ENCODE measurements at regions not wholly inside any gene's neighbourhood (a gene's known extent, or its start where the extent isn't known, plus 50 kb on each side); places are given as distances from the start of the nearest gene placed in this dataset.

GRCh38 chr10:14394179-14394578 is 63.5 kb upstream of the FRMD4A start:
- Histone ChIP-seq H3K9ac (replicated peaks in 1 of 4; ENCODE audit: extremely low read depth in 1 of 4, low read depth in 3 of 4, low read length in 3 of 4) (no peak overlapping the region), H3K4me2 (ENCODE audit: insufficient read depth in 1 of 2, low read depth in 2 of 2, low read length in 2 of 2) (no peak overlapping the region), H3K36me3 (ENCODE audit: control insufficient read depth in 2 of 4, insufficient read depth in 4 of 4, low read length in 3 of 4) (no peaks in the 10 kb centered on the region), H3K4me1 (replicated peaks in 1 of 4; ENCODE audit: control insufficient read depth in 3 of 4, insufficient read depth in 4 of 4, low read length in 3 of 4) (peaks cover 0 to 6% (median 0%) of the 10 kb centered on the region in 4 experiments; a peak in 4 of 7 replicates), H2BK120ac (replicated peaks; ENCODE audit: low read depth, low read length) (no peak overlapping the region), H4K8ac (ENCODE audit: extremely low read depth, insufficient read depth, low read length) (no peak overlapping the region), H4K91ac (replicated peaks; ENCODE audit: insufficient read length, low read length) (no peak overlapping the region), H2AFZ (ENCODE audit: low read length) (no peak overlapping the region), H3K18ac (ENCODE audit: extremely low read depth, low read length) (no peak overlapping the region), H3K14ac (ENCODE audit: insufficient read length) (no peak overlapping the region), H3K56ac (replicated peaks; ENCODE audit: insufficient read length, low read depth, low read length) (no peak overlapping the region), H2AK5ac (ENCODE audit: low read depth, low read length) (no peak overlapping the region), H2BK20ac (ENCODE audit: low read length) (no peak overlapping the region), H2BK15ac (ENCODE audit: low read length) (no peak overlapping the region), H3K4me3 (ENCODE audit: extremely low read depth in 1 of 4, insufficient read depth in 2 of 4, low read depth in 3 of 4, low read length in 4 of 4) (no peak overlapping the region), H2BK12ac (ENCODE audit: low read depth, low read length) (no peak overlapping the region), H3K27ac (ENCODE audit: low read depth, low read length) (no peak overlapping the region), H4K20me1 (replicated peaks in 1 of 2; ENCODE audit: control insufficient read depth in 1 of 2, insufficient read depth in 2 of 2, low read length in 2 of 2) (no peaks in the 10 kb centered on the region), H3K79me1 (ENCODE audit: low read depth, low read length) (no peaks in the 10 kb centered on the region), H3K79me2 (ENCODE audit: control insufficient read depth in 1 of 2, insufficient read depth in 2 of 2, low read length in 2 of 2) (no peaks in the 10 kb centered on the region), H3K4ac (replicated peaks; ENCODE audit: insufficient read length, low read depth, low read length) (no peak overlapping the region), H4K5ac (ENCODE audit: insufficient read length, low read depth, low read length) (no peak overlapping the region), H2BK5ac (ENCODE audit: low read depth, low read length) (no peak overlapping the region), H3K9me3 (ENCODE audit: insufficient read depth in 2 of 2, low read depth in 1 of 2, low read length in 1 of 2) (no peaks in the 10 kb centered on the region), H3K23me2 (ENCODE audit: low read depth, low read length) (no peaks in the 10 kb centered on the region), H3K23ac (ENCODE audit: insufficient read length) (no peak overlapping the region), H3K27me3 (replicated peaks in 1 of 4; ENCODE audit: control insufficient read depth in 3 of 4, extremely low read depth in 1 of 4, insufficient read depth in 3 of 4, low read length in 3 of 4) (no peaks in the 10 kb centered on the region)
- ChIA-PET POLR2A (ENCODE audit: partially characterized antibody) (interaction anchor here (0.7 kb wide), 1 partner anchor 217 kb away, joined by 3 read pairs; no protein-coding TSS in a partner anchor), CTCF (ENCODE audit: partially characterized antibody) (interaction anchor here (0.6 to 1.2 kb wide), 2 partner anchors 9 to 61 kb away, joined by 3 read pairs; no protein-coding TSS in a partner anchor)
- no peak for FAIRE-seq
- DNase-seq (ENCODE audit: low read depth in 1 of 2, low spot score in 2 of 2) = no peak
- no peak for TF ChIP-seq SIRT6 (IDR thresholded peaks at IDR 0.05; ENCODE audit: low read length)
- no peak for TF ChIP-seq CTBP2 (IDR thresholded peaks at IDR 0.05; ENCODE audit: borderline replicate concordance, insufficient read depth, insufficient read length, low read length)
- no peak for TF ChIP-seq RAD21 (IDR thresholded peaks at IDR 0.05 in 1 of 2, conservative IDR thresholded peaks at IDR 0.05 in 1 of 2; ENCODE audit: low read depth in 2 of 2, low read length in 2 of 2)
- no peak for TF ChIP-seq KDM4A (IDR thresholded peaks at IDR 0.05; ENCODE audit: low read depth, low read length, severe bottlenecking)
- TF ChIP-seq TCF12 (IDR thresholded peaks at IDR 0.05; ENCODE audit: low read depth, low read length) = no peak
- 92% methylated on average over 1 of the region's 1 CpG; no CpG with 5 or more reads in 1 of the 2 experiments for WGBS, 2 experiments (ENCODE audit: extremely low coverage in 1 of 2, insufficient coverage in 1 of 2, insufficient read length in 1 of 2, insufficient replicate concordance in 2 of 2, low coverage in 1 of 2, low lambda C conversion rate in 2 of 2, missing lambda C conversion rate in 1 of 2)

All from H1 (cell line).